Fibroblast of gingiva (primary cell): ENCODE measurements at regions not wholly inside any gene's neighbourhood (a gene's known extent, or its start where the extent isn't known, plus 50 kb on each side); places are given as distances from the start of the nearest gene placed in this dataset.
A peak's percentile ranks its signal among the peaks of the same experiment; 100 is the strongest.

ENCODE experiments used
- DNase-seq: peaks from one replicate; pipeline ENCODE4 v3.0.0-alpha.2; 2011; ENCODE audit warnings: low read depth

- DNase-seq = no peak
Measured at GRCh38 chr6:85396159-85396808, 53.6 kb upstream of the NT5E start.

DNA sequence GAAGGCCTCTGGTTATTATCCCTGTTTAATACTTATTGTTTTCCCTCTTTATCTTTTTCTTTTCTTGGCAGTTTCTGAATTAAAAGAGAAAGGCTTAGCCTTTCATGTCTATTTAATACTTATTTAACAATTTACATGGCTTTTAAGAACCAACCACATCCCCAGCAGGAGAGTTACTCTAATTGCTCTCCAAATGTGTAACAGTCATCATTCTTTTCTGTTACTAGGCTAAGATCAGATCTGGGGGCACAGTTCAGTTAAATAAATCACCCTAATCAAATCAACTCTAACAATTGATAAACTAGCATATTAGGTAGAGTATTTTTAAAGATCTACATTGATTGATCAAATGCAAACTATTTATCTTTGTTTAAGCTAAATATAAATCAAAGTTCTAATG lies 54.1 kb upstream of the NT5E start:
- no peak for DNase-seq

GRCh38 chr6:85394853-85395538 lies 54.9 kb upstream of the NT5E start:
- DNase-seq = peak; percentile 49

DNA sequence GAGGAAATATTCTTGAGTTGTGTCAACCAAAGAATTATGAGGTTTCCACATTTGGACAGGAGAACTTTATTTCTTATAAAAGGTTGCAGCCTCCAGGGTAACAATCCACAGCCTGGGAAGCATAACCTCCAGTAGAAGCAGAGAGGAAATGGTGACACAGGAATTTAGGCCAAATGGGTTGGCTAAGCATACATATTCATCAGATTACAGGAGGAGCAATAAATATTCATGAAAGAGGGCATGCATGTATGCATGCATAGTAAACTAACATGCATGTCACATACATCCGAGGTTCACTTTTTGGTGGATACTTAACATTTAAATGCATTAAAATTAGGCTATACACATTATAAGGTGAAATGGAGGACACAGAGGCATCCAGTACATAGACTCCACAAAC lies 55.7 kb upstream of the NT5E start:
- no peak for DNase-seq

DNA sequence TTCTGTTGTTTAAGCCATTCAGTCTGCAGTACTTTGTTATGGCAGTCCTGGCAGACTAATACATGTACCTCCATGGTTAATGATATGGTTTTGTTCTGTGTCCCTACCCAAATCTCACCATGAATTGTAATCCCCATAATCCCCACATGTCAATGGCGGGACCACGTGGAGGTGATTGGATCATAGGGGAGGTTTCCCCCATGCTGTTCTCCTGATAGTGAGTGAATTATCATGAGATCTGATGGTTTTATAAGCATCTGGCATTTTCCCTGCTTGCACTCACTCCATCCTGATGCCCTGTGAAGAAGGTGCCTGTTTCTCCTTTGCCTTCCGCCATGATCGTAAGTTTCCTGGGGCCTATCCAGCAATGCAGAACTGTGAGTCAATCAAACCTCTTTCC lies 57.5 kb upstream of the NT5E start:
- DNase-seq = no peak

DNA sequence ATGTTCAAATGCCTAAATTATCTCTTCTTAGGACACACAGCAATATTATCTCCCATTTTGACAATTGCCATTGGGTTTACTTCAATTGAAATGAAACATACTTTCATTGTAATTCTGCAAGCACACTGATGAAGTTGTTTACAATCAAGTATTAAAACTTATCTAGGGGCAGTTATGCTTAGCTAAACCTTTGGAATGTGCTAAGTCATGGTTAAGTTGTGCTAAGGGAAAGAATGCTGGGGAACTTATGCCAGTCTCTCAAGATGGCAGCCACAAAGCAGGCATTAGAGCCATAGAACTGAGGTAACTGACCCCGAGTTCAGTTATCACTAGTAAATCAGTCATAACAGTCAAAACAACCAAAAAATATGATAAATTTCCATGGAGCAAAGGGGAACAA lies 59.1 kb upstream of the NT5E start:
- DNase-seq = peak; percentile 62

DNA sequence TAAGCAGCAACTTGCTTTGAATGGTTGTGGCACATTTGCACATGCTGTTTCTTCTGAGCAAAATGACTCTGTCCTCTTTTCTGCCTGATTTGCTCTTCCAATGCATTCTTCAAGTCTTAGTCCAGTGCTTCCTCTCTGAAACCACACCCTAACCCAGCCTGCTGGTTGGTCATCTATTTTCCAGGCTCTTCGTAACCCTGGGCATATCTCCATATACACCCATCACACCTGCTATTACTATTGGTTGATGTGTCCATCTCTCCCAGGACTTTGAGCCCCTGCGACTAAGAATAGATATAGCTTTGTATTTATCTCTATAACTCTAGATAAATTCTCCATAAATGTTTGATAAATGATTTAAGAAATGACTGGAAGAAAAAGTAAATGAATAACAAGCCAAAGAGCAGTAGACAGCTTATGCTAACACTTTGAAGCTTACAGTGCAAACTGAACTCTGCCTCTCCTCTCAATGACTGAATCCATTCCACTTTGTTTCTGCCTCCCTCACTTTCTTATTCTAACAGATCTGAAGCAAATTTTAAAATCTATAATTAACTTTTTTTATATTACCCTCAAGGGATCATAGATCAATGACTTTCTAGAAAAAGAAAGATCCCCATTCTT lies 59.7 kb upstream of the NT5E start:
- no peak for DNase-seq

- DNase-seq = no peak
Measured at GRCh38 chr6:85389151-85389797, 60.6 kb upstream of the NT5E start.

- no peak for DNase-seq
Measured at GRCh38 chr6:85388531-85388930, 61.4 kb upstream of the NT5E start.

DNA sequence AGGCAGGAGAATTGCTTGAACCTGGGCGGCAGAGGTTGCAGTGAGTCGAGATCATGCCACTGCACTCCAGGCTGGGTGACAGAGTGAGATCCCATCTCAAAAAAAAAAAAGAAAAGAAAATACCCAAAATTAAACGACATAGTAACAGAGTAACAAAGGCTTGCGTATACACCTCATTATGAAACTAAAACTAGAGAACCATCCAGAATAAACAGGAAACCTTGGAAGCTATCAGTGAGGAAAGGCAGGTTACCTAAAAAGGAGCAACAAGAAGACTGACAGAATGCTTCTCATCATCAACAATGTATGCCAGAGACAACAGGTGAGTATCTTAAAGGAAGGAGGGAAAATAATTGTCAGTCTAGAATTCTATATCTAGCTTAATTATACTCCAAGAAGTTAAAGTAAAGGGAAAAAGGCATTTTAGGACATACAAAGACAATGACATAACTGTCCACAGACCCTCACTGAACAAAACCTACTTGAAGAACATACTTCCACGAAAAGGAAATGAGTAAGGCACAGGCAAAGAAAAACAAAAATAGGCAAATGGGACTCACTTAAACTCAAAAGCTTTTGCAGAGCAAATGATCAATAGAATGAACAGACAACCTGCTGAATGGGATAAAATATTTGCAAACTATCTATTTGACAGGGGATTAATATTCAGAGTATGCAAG lies 64.1 kb upstream of the NT5E start:
- DNase-seq = no peak

GRCh38 chr6:85383042-85383441 lies 66.8 kb upstream of the NT5E start:
- no peak for DNase-seq

DNA sequence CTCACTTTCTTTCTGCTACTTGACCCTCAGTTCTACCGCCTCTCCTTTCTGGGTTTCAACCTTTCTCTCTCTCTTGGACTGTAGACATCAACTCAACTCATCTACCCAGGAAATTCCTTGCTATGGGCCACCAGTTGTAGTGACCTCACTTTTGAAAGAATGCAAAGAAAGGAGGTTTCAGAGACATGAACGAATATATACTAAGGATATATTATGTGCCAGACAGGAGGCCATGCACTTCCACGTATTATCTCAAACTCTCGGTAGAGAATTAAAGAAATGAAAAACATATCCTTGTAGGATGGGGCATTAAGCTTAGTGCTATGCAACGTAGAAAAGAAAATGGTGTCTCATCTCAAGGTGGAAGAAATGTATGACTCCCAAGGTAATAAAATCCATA lies 67.3 kb upstream of the NT5E start:
- no peak for DNase-seq

DNA sequence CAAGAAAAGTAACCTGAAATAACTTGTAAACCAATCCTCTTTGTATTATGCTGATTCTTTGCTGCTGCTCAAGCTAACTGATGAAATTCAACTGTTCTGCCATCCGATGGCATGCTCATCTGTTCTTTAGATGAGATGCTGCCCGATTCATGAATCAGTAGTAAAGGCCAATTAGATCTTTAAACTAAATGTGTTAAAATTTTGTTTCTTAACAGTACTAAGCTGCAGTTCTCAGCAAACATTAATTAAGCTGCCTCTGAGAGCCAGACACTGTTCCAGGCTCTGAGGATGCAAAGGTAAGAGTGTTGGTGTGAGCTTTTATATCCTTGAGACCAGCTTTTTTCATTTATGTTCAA lies 77.0 kb upstream of the NT5E start:
- no peak for DNase-seq

- DNase-seq = no peak
Measured at GRCh38 chr6:85372188-85372914, 77.5 kb upstream of the NT5E start.

- no peak for DNase-seq
Measured at GRCh38 chr6:85368631-85369030, 81.3 kb upstream of the NT5E start.

- DNase-seq = peak; percentile 41
Measured at GRCh38 chr6:85364344-85364743, 85.5 kb upstream of the NT5E start.

- no peak for DNase-seq
Measured at GRCh38 chr6:85363870-85364269, 86.0 kb upstream of the NT5E start.

DNA sequence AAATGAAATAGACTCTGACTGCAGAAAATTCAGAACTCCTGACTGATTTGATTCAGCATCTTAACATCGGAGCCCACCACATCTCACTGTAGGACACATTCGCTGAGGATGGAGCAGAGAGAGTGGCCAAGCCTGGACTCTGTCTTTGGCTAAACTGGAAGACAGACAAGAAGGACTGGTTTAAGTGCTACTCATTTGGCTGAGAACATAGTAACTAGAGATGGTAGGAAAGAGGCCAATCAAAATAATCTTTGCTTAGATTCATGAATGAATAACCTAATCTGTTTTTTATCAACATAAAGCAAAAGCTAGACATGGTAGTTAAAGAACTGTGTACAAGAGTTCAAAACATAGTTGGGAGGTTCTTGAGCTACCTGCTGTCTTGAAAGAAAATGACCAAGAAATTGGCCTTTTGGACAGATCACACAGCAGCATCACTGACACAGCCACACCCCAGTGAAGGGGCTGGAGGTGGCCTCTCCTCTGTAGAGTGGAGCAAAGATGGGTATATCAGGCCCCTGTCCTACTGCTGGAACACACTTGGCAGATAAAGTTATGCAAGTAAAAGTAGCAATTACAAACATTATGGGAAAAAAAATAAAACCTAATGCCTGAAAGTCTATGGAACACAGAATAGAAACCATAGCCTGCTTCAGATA lies 87.1 kb upstream of the NT5E start:
- DNase-seq = peak; percentile 77

GRCh38 chr6:85361643-85362014 lies 88.3 kb upstream of the NT5E start:
- no peak for DNase-seq

DNA sequence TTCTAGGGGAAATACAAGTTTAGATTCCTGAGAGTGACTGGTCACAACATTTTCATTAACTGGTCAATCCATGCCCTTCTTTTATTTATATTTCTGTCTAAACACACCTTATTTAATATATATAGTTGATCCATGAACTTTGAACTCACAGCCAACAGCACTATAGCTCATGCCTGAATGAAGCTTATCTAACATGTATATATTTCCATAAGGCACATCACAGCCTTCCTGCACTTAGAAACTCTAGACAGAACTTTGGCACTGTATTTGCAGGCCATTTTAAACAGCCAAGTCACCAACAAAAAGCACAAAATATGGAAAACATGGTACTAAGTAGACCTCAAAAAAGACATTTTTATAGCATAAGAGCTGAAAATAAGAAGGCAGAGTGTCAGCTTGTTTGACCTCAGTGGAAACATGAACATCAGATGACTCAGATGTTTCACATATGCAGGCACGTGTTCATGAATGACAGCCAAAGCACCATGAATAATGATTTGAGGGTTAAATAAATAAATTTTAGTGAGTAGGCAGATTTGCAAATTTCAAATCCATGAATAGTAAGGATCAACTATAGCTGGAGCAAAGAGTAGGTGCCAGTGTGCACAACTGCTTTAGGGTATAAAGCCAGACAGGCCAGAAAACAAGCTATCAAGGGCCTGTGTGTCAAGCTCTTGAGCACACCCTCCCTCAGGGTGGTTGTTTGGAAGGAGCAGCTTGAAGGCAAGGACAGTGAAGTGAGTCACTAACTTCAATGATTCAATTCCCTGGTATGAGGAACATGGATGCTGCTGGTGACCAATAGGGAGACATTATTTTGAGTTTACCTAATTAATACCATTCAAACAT lies 88.9 kb upstream of the NT5E start:
- DNase-seq = peak; percentile 96

DNA sequence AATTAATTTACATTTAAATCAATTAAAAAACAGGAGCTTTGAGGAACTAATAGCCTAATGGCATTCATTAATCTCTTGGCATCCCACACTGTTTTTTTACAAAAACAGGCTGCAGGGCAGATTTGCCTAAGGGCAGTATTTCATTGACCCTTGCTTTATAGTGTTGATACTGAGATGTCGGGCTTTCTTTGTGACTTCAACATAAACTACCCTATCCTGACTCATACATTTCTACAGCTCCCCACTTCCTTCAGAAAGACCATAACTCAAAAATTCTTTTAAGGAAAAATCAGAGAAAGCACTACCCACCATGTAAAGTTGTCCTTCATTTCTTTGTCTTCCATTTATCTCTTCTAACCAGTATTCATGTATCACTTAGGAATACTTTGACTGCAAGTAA lies 92.2 kb upstream of the NT5E start:
- DNase-seq = no peak
